Prostate gland (tissue), 2 donors: ENCODE measurements at regions not wholly inside any gene's neighbourhood (a gene's known extent, or its start where the extent isn't known, plus 50 kb on each side); places are given as distances from the start of the nearest gene placed in this dataset.

Experiments
- DNase-seq: peaks from one replicate; pipeline ENCODE4 v3.0.0-alpha.2; 2019; ENCODE audit warnings: low spot score
- H3K27ac ChIP-seq, 2 donors: fragments of 200-600 bp; sonication (generic); 2 replicates each; pipeline ENCODE4 v1.5.1; 2017 to 2019
- H3K27me3 ChIP-seq: fragments of 200-600 bp; sonication (generic); replicated peaks from 2 replicates; pipeline ENCODE4 v1.5.1; 2019; ENCODE audit not compliant: insufficient read depth
- H3K36me3 ChIP-seq, 2 donors: fragments of 200-600 bp; sonication (generic); 1 replicate in 1 of 2; 2 replicates in 1 of 2; pipeline versions ENCODE4 v1.5.1 to v1.8.1; 2017 to 2019
- H3K4me1 ChIP-seq: fragments of 200-600 bp; sonication (generic); replicated peaks from 2 replicates; pipeline ENCODE4 v1.5.1; 2019
- H3K4me3 ChIP-seq, 2 donors: fragments of 200-600 bp; sonication (generic); 2 replicates each; pipeline ENCODE4 v1.5.1; 2017 to 2019
- H3K9me3 ChIP-seq: fragments of 200-600 bp; sonication (generic); 2 replicates; pipeline ENCODE4 v1.5.1; 2017
- POLR2A ChIP-seq: fragments of 450-650 bp; IDR thresholded peaks from one replicate; pipeline ENCODE4 v1.6.1; 2016; ENCODE audit warnings: antibody characterized with exemption, mild to moderate bottlenecking
- POLR2AphosphoS5 ChIP-seq: sonication (generic); formaldehyde crosslinking; IDR thresholded peaks from one replicate; pipeline ENCODE4 v1.6.1; 2017; ENCODE audit warnings: antibody characterized with exemption
- WGBS: methylation state at CpG from one replicate; pipeline ENCODE4 v1.1.5; 2018; 5-methylcytosine and 5-hydroxymethylcytosine counted together
- intact Hi-C: fragments of 100-400 bp; cut with DNase I; formaldehyde crosslinking; loops from one replicate; pipeline ENCODE4 v1.14.2; 2022
- TF ChIP-seq, protein P1 (sequence below), 4 experiments: fragments of 200-600 bp in 2 of 4; fragments of 450-650 bp in 2 of 4; sonication (generic) in 2 of 4; IDR thresholded peaks; 1 replicate in 3 of 4; 2 replicates in 1 of 4; pipeline ENCODE4 v1.5.1; 2016 to 2019; ENCODE audit warnings: antibody characterized with exemption in 4 of 4, mild to moderate bottlenecking in 2 of 4, moderate library complexity in 2 of 4

DNA sequence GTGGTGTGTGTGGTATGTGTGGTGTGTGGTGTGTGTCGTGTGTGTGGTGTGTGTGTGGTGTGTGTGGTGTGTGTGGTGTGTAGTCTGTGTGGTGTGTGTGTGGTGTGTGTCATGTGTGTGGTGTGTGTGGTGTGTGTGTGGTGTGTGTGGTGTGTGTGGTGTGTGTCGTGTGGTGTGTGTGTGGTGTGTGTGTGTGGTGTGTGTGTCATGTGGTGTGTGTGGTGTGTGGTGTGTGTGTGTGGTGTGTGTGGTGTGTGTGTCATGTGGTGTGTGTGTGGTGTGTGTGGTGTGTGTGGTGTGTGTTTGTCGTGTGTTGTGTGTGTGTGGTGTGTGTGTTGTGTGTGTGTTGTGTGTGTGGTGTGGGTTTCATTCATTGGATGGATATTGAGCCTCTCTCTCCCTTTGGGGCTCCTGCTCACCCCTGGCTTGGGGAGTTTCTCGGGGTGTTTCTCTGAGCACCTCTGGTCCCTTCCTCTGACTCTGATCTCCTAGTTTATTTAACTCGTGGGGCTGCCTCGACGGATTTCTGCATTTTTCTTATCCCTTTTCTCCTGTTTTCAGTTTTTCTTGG is 145.8 kb downstream of the DNAJB6 start:
- no peaks in the 10 kb centered on the region for H3K4me1 ChIP-seq
- no peak overlapping the region for H3K4me3 ChIP-seq
- no peaks in the 10 kb centered on the region for H3K9me3 ChIP-seq
- H3K27ac ChIP-seq: no peak overlapping the region
- intact Hi-C loops: no loop called here
- TF ChIP-seq POLR2AphosphoS5 (no peak), POLR2A (no peak)
- TF ChIP-seq, protein P1, sequence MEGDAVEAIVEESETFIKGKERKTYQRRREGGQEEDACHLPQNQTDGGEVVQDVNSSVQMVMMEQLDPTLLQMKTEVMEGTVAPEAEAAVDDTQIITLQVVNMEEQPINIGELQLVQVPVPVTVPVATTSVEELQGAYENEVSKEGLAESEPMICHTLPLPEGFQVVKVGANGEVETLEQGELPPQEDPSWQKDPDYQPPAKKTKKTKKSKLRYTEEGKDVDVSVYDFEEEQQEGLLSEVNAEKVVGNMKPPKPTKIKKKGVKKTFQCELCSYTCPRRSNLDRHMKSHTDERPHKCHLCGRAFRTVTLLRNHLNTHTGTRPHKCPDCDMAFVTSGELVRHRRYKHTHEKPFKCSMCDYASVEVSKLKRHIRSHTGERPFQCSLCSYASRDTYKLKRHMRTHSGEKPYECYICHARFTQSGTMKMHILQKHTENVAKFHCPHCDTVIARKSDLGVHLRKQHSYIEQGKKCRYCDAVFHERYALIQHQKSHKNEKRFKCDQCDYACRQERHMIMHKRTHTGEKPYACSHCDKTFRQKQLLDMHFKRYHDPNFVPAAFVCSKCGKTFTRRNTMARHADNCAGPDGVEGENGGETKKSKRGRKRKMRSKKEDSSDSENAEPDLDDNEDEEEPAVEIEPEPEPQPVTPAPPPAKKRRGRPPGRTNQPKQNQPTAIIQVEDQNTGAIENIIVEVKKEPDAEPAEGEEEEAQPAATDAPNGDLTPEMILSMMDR (IDR thresholded peaks at IDR 0.05): no peak
- no peak for DNase-seq
- 44% methylated on average over 6 of the region's 7 CpGs for WGBS
- no peaks in the 10 kb centered on the region for H3K36me3 ChIP-seq
- no peaks in the 10 kb centered on the region for H3K27me3 ChIP-seq

DNA sequence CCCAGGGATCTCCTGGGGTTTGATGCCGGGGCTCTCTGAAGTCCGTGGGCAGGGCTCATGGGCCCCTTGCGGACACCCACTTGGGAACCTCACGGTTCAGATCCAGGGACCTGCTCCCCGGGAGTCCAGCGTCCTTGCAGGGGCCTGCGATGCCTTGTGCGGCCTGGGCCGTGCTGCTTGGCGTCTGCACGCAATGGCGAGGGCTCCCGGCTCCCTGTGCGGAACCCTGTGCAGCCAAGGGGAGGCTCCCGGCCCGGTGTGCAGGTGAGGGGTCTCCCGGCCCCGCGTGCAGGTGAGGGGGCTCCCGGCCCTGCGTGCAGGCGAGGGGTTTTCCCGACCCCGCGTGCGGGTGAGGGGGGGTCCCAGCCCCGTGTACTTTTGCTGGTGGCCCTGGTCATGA is 146.7 kb downstream of the DNAJB6 start:
- WGBS: 74% methylated on average over 20 of the region's 27 CpGs
- no peak overlapping the region for H3K27ac ChIP-seq
- H3K4me3 ChIP-seq: no peak overlapping the region
- H3K9me3 ChIP-seq: no peaks in the 10 kb centered on the region
- no peaks in the 10 kb centered on the region for H3K4me1 ChIP-seq
- TF ChIP-seq POLR2A (no peak), POLR2AphosphoS5 (no peak)
- TF ChIP-seq, protein P1 (IDR thresholded peaks at IDR 0.05): no peak
- H3K27me3 ChIP-seq: no peaks in the 10 kb centered on the region
- intact Hi-C loops: no loop called here
- no peaks in the 10 kb centered on the region for H3K36me3 ChIP-seq
- DNase-seq: no peak

DNA sequence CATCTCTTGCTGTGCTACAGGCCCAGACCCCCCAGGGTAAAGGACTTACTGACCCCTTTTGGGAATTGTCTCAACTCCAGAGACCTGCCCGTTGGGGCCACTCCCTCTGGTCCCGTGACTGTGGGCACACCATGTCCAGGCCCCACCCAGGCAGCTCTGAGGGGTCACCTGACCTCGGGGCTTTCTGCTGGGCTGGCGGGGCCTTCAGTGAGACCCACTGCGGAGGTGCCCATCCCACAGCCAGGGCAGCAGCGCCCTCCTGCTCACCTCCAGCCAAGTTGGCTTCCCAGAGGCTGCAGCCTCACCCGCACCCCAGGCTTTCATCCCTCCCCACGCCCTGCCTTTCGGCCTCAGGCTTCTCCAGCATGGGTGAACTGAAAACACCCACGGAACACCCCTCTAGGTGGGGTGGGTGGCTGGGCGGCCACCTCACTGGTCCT is 147.2 kb downstream of the DNAJB6 start:
- DNase-seq: no peak
- Histone ChIP-seq H3K4me3 (no peak overlapping the region), H3K4me1 (no peaks in the 10 kb centered on the region), H3K9me3 (no peaks in the 10 kb centered on the region), H3K27ac (no peak overlapping the region), H3K36me3 (no peaks in the 10 kb centered on the region), H3K27me3 (no peaks in the 10 kb centered on the region)
- TF ChIP-seq, protein P1 (IDR thresholded peaks at IDR 0.05): no peak
- no peak for TF ChIP-seq POLR2AphosphoS5
- no peak for TF ChIP-seq POLR2A
- WGBS: 89% methylated on average over 11 of the region's 11 CpGs
- intact Hi-C loops: no loop called here

- TF ChIP-seq POLR2AphosphoS5 (no peak), POLR2A (no peak)
- TF ChIP-seq, protein P1 (IDR thresholded peaks at IDR 0.05): no peak
- H3K27me3 ChIP-seq: no peaks in the 10 kb centered on the region
- H3K9me3 ChIP-seq: no peaks in the 10 kb centered on the region
- no peak overlapping the region for H3K4me3 ChIP-seq
- 87% methylated on average over 28 of the region's 28 CpGs for WGBS
- no peaks in the 10 kb centered on the region for H3K4me1 ChIP-seq
- DNase-seq: no peak
- no peaks in the 10 kb centered on the region for H3K36me3 ChIP-seq
- intact Hi-C loops: no loop called here
- H3K27ac ChIP-seq: no peak overlapping the region
Measured at GRCh38 chr7:157484411-157485081, 147.7 kb downstream of the DNAJB6 start.

DNA sequence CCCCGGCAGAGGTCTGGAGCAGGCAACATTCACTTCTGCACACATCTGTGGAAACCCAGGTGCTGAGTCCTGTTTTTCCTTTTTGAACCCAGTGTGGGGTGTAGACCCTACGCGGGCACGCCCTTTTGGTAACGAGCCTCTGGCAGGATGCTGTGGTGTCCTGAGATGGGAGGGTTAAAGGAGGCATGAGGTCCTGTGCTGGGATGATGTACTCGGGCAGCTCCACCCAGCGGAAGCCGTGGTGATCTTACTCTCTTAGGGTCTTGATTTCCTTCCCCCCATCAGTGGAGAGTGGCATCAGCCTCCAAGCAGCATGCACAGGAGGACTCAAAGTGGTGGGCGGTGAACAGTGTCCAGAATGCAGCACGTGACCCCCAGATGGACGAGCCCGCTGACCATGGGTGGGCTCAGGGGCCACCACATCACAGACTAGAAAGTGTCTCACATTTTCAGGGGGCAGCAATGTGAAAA is 148.6 kb downstream of the DNAJB6 start:
- H3K4me3 ChIP-seq: no peak overlapping the region
- no peaks in the 10 kb centered on the region for H3K4me1 ChIP-seq
- no peak overlapping the region for H3K27ac ChIP-seq
- intact Hi-C loops: no loop called here
- H3K36me3 ChIP-seq: no peaks in the 10 kb centered on the region
- no peaks in the 10 kb centered on the region for H3K9me3 ChIP-seq
- DNase-seq: no peak
- 80% methylated on average over 12 of the region's 12 CpGs for WGBS
- TF ChIP-seq, protein P1 (IDR thresholded peaks at IDR 0.05): no peak
- TF ChIP-seq POLR2AphosphoS5 (no peak), POLR2A (no peak)
- H3K27me3 ChIP-seq: no peaks in the 10 kb centered on the region
